Mucosa of rectum (tissue), 2 donors: ENCODE measurements at regions not wholly inside any gene's neighbourhood (a gene's known extent, or its start where the extent isn't known, plus 50 kb on each side); places are given as distances from the start of the nearest gene placed in this dataset.

Experiments
- H3K27ac ChIP-seq, 2 donors: one replicate each; pipeline ENCODE4 v1.7.0; 2013; ENCODE audit warnings: inconsistent platforms in 2 of 2, low read depth in 2 of 2, low read length in 2 of 2
- H3K27me3 ChIP-seq, 2 donors: one replicate each; pipeline ENCODE4 v1.7.0; 2013; ENCODE audit warnings: low read length in 2 of 2; ENCODE audit not compliant: control insufficient read depth in 2 of 2, insufficient read depth in 2 of 2
- H3K36me3 ChIP-seq, 2 donors: one replicate each; pipeline ENCODE4 v1.7.0; 2013; ENCODE audit warnings: low read length in 2 of 2; ENCODE audit not compliant: control insufficient read depth in 2 of 2, insufficient read depth in 2 of 2
- H3K4me1 ChIP-seq, 2 donors: one replicate each; pipeline ENCODE4 v1.7.0; 2013; ENCODE audit warnings: low read length in 2 of 2, mild to moderate bottlenecking in 1 of 2; ENCODE audit not compliant: control insufficient read depth in 2 of 2, insufficient read depth in 2 of 2
- H3K4me3 ChIP-seq, 2 donors: one replicate each; pipeline ENCODE4 v1.7.0; 2013; ENCODE audit warnings: low read length in 2 of 2
- H3K9ac ChIP-seq, 2 donors: one replicate each; pipeline ENCODE4 v1.7.0; 2013; ENCODE audit warnings: low read length in 2 of 2, low read depth in 1 of 2, mild to moderate bottlenecking in 1 of 2
- H3K9me3 ChIP-seq, 2 donors: one replicate each; pipeline ENCODE4 v1.7.0; 2013; ENCODE audit warnings: low read length in 2 of 2; ENCODE audit not compliant: control insufficient read depth in 2 of 2
- donor health status: healthy.
- donor health status: Normal muscosa, but diverticular disease.

GRCh38 chr12:115079760-115080159 lies 395.8 kb upstream of the TBX3 start:
- Histone ChIP-seq H3K36me3 (no peaks in the 10 kb centered on the region), H3K27me3 (no peaks in the 10 kb centered on the region), H3K4me1 (no peaks in the 10 kb centered on the region), H3K9ac (no peak overlapping the region), H3K4me3 (no peak overlapping the region), H3K27ac (no peak overlapping the region), H3K9me3 (no peaks in the 10 kb centered on the region)

- H3K9me3 ChIP-seq: no peaks in the 10 kb centered on the region
- H3K9ac ChIP-seq: no peak overlapping the region
- no peaks in the 10 kb centered on the region for H3K36me3 ChIP-seq
- H3K27me3 ChIP-seq: no peaks in the 10 kb centered on the region
- no peaks in the 10 kb centered on the region for H3K4me1 ChIP-seq
- no peak overlapping the region for H3K27ac ChIP-seq
- H3K4me3 ChIP-seq: no peak overlapping the region
These were observed 395.0 kb upstream of the TBX3 start for GRCh38 chr12:115078990-115079389.

GRCh38 chr12:115078334-115078733 lies 394.4 kb upstream of the TBX3 start:
- Histone ChIP-seq H3K9me3 (no peaks in the 10 kb centered on the region), H3K27me3 (no peaks in the 10 kb centered on the region), H3K27ac (no peak overlapping the region), H3K4me3 (no peak overlapping the region), H3K4me1 (no peaks in the 10 kb centered on the region), H3K36me3 (no peaks in the 10 kb centered on the region), H3K9ac (no peak overlapping the region)

- no peaks in the 10 kb centered on the region for H3K27me3 ChIP-seq
- H3K9ac ChIP-seq: no peak overlapping the region
- no peak overlapping the region for H3K27ac ChIP-seq
- H3K4me3 ChIP-seq: no peak overlapping the region
- no peaks in the 10 kb centered on the region for H3K4me1 ChIP-seq
- H3K36me3 ChIP-seq: no peaks in the 10 kb centered on the region
- no peaks in the 10 kb centered on the region for H3K9me3 ChIP-seq
These were observed 391.7 kb upstream of the TBX3 start for GRCh38 chr12:115075552-115076170.

GRCh38 chr12:115074617-115075016 lies 390.6 kb upstream of the TBX3 start:
- Histone ChIP-seq H3K27me3 (no peaks in the 10 kb centered on the region), H3K27ac (no peak overlapping the region), H3K4me1 (no peaks in the 10 kb centered on the region), H3K4me3 (no peak overlapping the region), H3K9ac (no peak overlapping the region), H3K9me3 (no peaks in the 10 kb centered on the region), H3K36me3 (no peaks in the 10 kb centered on the region)

- Histone ChIP-seq H3K4me1 (no peaks in the 10 kb centered on the region), H3K9me3 (no peaks in the 10 kb centered on the region), H3K4me3 (no peak overlapping the region), H3K36me3 (no peaks in the 10 kb centered on the region), H3K27me3 (no peaks in the 10 kb centered on the region), H3K9ac (no peak overlapping the region), H3K27ac (no peak overlapping the region)
These were observed 388.7 kb upstream of the TBX3 start for GRCh38 chr12:115072712-115073111.

GRCh38 chr12:115070313-115070712 lies 386.3 kb upstream of the TBX3 start:
- no peak overlapping the region for H3K9ac ChIP-seq
- H3K36me3 ChIP-seq: no peaks in the 10 kb centered on the region
- H3K4me3 ChIP-seq: no peak overlapping the region
- H3K4me1 ChIP-seq: no peaks in the 10 kb centered on the region
- no peaks in the 10 kb centered on the region for H3K27me3 ChIP-seq
- H3K27ac ChIP-seq: no peak overlapping the region
- H3K9me3 ChIP-seq: no peaks in the 10 kb centered on the region

GRCh38 chr12:115064296-115064695 lies 380.3 kb upstream of the TBX3 start:
- H3K4me1 ChIP-seq: no peaks in the 10 kb centered on the region
- H3K4me3 ChIP-seq: no peak overlapping the region
- no peak overlapping the region for H3K27ac ChIP-seq
- peaks cover 0 to 2% of the 10 kb centered on the region in 2 donors for H3K27me3 ChIP-seq
- H3K9ac ChIP-seq: no peak overlapping the region
- no peaks in the 10 kb centered on the region for H3K36me3 ChIP-seq
- H3K9me3 ChIP-seq: no peaks in the 10 kb centered on the region

GRCh38 chr12:115062741-115063140 lies 378.8 kb upstream of the TBX3 start:
- no peak overlapping the region for H3K27ac ChIP-seq

GRCh38 chr12:115060477-115061168 lies 376.6 kb upstream of the TBX3 start:
- Histone ChIP-seq H3K9me3 (no peaks in the 10 kb centered on the region), H3K27ac (no peak overlapping the region)

More at GRCh38 chr12:115062741-115063140, 378.8 kb upstream of the TBX3 start:
- H3K27me3 ChIP-seq: peaks cover 0 to 2% of the 10 kb centered on the region in 2 donors
- H3K4me1 ChIP-seq: no peaks in the 10 kb centered on the region
- H3K9me3 ChIP-seq: no peaks in the 10 kb centered on the region
- H3K4me3 ChIP-seq: no peak overlapping the region
- no peaks in the 10 kb centered on the region for H3K36me3 ChIP-seq
- no peak overlapping the region for H3K9ac ChIP-seq

More at GRCh38 chr12:115060477-115061168, 376.6 kb upstream of the TBX3 start:
- Histone ChIP-seq H3K4me3 (no peak overlapping the region), H3K4me1 (no peaks in the 10 kb centered on the region), H3K27me3 (peaks cover 0 to 2% of the 10 kb centered on the region in 2 donors), H3K36me3 (no peaks in the 10 kb centered on the region), H3K9ac (no peak overlapping the region)
